HCT116 (cell line): ENCODE measurements at regions not wholly inside any gene's neighbourhood (a gene's known extent, or its start where the extent isn't known, plus 50 kb on each side); places are given as distances from the start of the nearest gene placed in this dataset.

Experiments
- ATAC-seq: fragments of 200-7000 bp; cut with Tn5 transposase; 2 replicates; pipeline ENCODE4 v1.9.1; 2020; ENCODE audit warnings: mild to moderate bottlenecking, moderate library complexity
- BruUV-seq: library from RNA; stranded (reverse); fragments of 400-500 nt; replicated peaks from 2 replicates; lab custom pipeline; 2021; lab: Mats Ljungman, UMichigan
- CTCF ChIA-PET: fragments of 300-600 bp; sonication (Branson Sonifier 250); formaldehyde crosslinking; loops from one replicate; lab custom pipeline; 2021; ENCODE audit warnings: antibody characterized with exemption; lab: Charles Lee
- POLR2A ChIA-PET: fragments of 300-600, 350-600 bp; sonication (Branson Sonifier 250); formaldehyde crosslinking; loops from one replicate; lab custom pipeline; 2021; ENCODE audit warnings: antibody characterized with exemption; lab: Charles Lee
- RAD21 ChIA-PET, 2 experiments: fragments of 300-600 bp; sonication (Branson Sonifier 250); formaldehyde crosslinking; loops; one replicate each; lab custom pipeline; 2023; ENCODE audit warnings: low total read pairs in 2 of 2; ENCODE audit not compliant: uncharacterized antibody in 2 of 2, unreplicated experiment in 2 of 2, low non-redundant PET in 1 of 2; lab: Charles Lee
- DNase-seq: peaks from one replicate; pipeline ENCODE4 v3.0.0-alpha.2; 2010; ENCODE audit warnings: low read depth, low spot score
- H2AFZ ChIP-seq: fragments of 200-600 bp; shearing (Covaris generic), sonication (generic); 2 replicates; pipeline ENCODE4 v1.6.1; 2017; ENCODE audit warnings: low read depth, mixed run types, mixed read lengths, antibody characterized with exemption, low read length; ENCODE audit not compliant: poor library complexity, severe bottlenecking
- H3K27ac ChIP-seq: 2 replicates; pipeline ENCODE4 v1.5.1; 2012; ENCODE audit warnings: low read depth, low read length
- H3K27me3 ChIP-seq: fragments of 200-600 bp; sonication (generic); 2 replicates; pipeline ENCODE4 v1.6.1; 2016; ENCODE audit warnings: mixed run types, low read length, mixed read lengths; ENCODE audit not compliant: insufficient read depth
- H3K36me3 ChIP-seq, 2 experiments: fragments of 200-500 bp in 1 of 2; fragments of 200-600 bp in 1 of 2; sonication (Bioruptor generic) in 1 of 2; sonication (generic) in 1 of 2; 2 replicates each; pipeline versions ENCODE4 v1.5.1 to v1.6.1; 2014 to 2016; ENCODE audit warnings: low read length in 2 of 2, inconsistent platforms in 1 of 2, mixed read lengths in 1 of 2, mixed run types in 1 of 2; ENCODE audit not compliant: insufficient read depth in 2 of 2, control insufficient read depth in 1 of 2
- H3K4me1 ChIP-seq, 2 experiments: fragments of 200-600 bp in 1 of 2; sonication (generic) in 1 of 2; 2 replicates each; pipeline versions ENCODE4 v1.5.1 to v1.6.1; 2012 to 2017; ENCODE audit warnings: low read length in 2 of 2, inconsistent platforms in 1 of 2, mild to moderate bottlenecking in 1 of 2, mixed read lengths in 1 of 2, mixed run types in 1 of 2, moderate library complexity in 1 of 2; ENCODE audit not compliant: insufficient read depth in 2 of 2, control insufficient read depth in 1 of 2
- H3K4me2 ChIP-seq: fragments of 200-600 bp; sonication (generic); 2 replicates; pipeline ENCODE4 v1.6.1; 2017; ENCODE audit warnings: mixed run types, low read length, mixed read lengths
- H3K4me3 ChIP-seq, 2 experiments: fragments of 200-600 bp in 1 of 2; sonication (generic) in 1 of 2; replicated peaks in 1 of 2; 2 replicates each; pipeline ENCODE4 v1.5.1; 2011 to 2016; ENCODE audit warnings: low read length in 2 of 2, control low read depth in 1 of 2, low read depth in 1 of 2, mild to moderate bottlenecking in 1 of 2, mixed read lengths in 1 of 2, mixed run types in 1 of 2
- H3K79me2 ChIP-seq: fragments of 200-600 bp; sonication (generic); 2 replicates; pipeline ENCODE4 v1.6.1; 2017; ENCODE audit warnings: mild to moderate bottlenecking, mixed run types, low read length, moderate library complexity, mixed read lengths; ENCODE audit not compliant: insufficient read depth
- H3K9ac ChIP-seq: fragments of 200-600 bp; sonication (generic); 2 replicates; pipeline ENCODE4 v1.6.1; 2016; ENCODE audit warnings: low read length, mixed read lengths
- H3K9me2 ChIP-seq: fragments of 200-600 bp; sonication (generic), shearing (Covaris generic); 2 replicates; pipeline ENCODE4 v1.6.1; 2017; ENCODE audit warnings: mixed run types, mild to moderate bottlenecking, moderate library complexity; ENCODE audit not compliant: insufficient read depth
- H3K9me3 ChIP-seq, 2 experiments: fragments of 200-500 bp in 1 of 2; fragments of 200-600 bp in 1 of 2; sonication (Bioruptor generic) in 1 of 2; sonication (generic) in 1 of 2; 2 replicates each; pipeline ENCODE4 v1.6.1; 2014 to 2017; ENCODE audit warnings: low read length in 2 of 2, mixed read lengths in 2 of 2, inconsistent platforms in 1 of 2, low read depth in 1 of 2, mild to moderate bottlenecking in 1 of 2, mixed run types in 1 of 2, moderate library complexity in 1 of 2; ENCODE audit not compliant: control insufficient read depth in 1 of 2, insufficient read depth in 1 of 2
- H4K20me1 ChIP-seq: fragments of 200-600 bp; sonication (generic), shearing (Covaris generic); 2 replicates; pipeline ENCODE4 v1.6.1; 2017; ENCODE audit warnings: mixed run types, mild to moderate bottlenecking, moderate library complexity; ENCODE audit not compliant: insufficient read depth
- ATF3 ChIP-seq: IDR thresholded peaks from 2 replicates; pipeline ENCODE4 v1.6.1; 2012
- CTCF ChIP-seq, 3 experiments: fragments of 200-600 bp in 1 of 3; sonication (generic) in 1 of 3; IDR thresholded peaks in 2 of 3; conservative IDR thresholded peaks in 1 of 3; 2 replicates each; pipeline ENCODE4 v1.5.1; 2012 to 2017; ENCODE audit warnings: low read depth in 2 of 3, low read length in 2 of 3, antibody characterized with exemption in 1 of 3, borderline replicate concordance in 1 of 3, control low read depth in 1 of 3, mild to moderate bottlenecking in 1 of 3, mixed read lengths in 1 of 3, mixed run types in 1 of 3, moderate library complexity in 1 of 3; ENCODE audit not compliant: insufficient read depth in 1 of 3
- EZH2phosphoT487 ChIP-seq: fragments of 200-600 bp; IDR thresholded peaks from 2 replicates; pipeline ENCODE4 v1.6.1; 2018; ENCODE audit warnings: antibody characterized with exemption, borderline replicate concordance
- JUND ChIP-seq: IDR thresholded peaks from 2 replicates; pipeline ENCODE4 v1.6.1; 2012
- MAX ChIP-seq: IDR thresholded peaks from 2 replicates; pipeline ENCODE4 v1.6.1; 2012
- RAD21 ChIP-seq: IDR thresholded peaks from 2 replicates; pipeline ENCODE4 v1.6.1; 2012; ENCODE audit warnings: low read depth, mild to moderate bottlenecking
- SRF ChIP-seq: IDR thresholded peaks from 2 replicates; pipeline ENCODE4 v1.6.1; 2012; ENCODE audit warnings: low read depth
- ZBTB33 ChIP-seq: IDR thresholded peaks from 2 replicates; pipeline ENCODE4 v1.6.1; 2011; ENCODE audit warnings: mild to moderate bottlenecking, low read length, moderate library complexity; ENCODE audit not compliant: insufficient replicate concordance; ENCODE audit errors: extremely low read depth
- intact Hi-C: fragments of 100-400 bp; cut with micrococcal nuclease; formaldehyde crosslinking; loops from 2 replicates; pipeline ENCODE4 v1.10.0; 2022

GRCh38 chr5:20833081-20833627, 845.2 kb upstream of the CDH18 start:
- Histone ChIP-seq H3K9me2 (no peaks in the 10 kb centered on the region), H3K27me3 (no peaks in the 10 kb centered on the region), H3K36me3 (no peaks in the 10 kb centered on the region), H4K20me1 (no peaks in the 10 kb centered on the region), H3K9me3 (peaks cover 0 to 4% of the 10 kb centered on the region in 2 experiments; a peak in 1 of 4 replicates), H3K79me2 (no peaks in the 10 kb centered on the region), H3K4me2 (no peak overlapping the region), H3K9ac (no peak overlapping the region), H3K27ac (no peak overlapping the region), H2AFZ (no peak overlapping the region), H3K4me1 (no peaks in the 10 kb centered on the region), H3K4me3 (no peak overlapping the region)
- intact Hi-C loops: no loop called here
- BruUV-seq: no TSS peak
- ChIA-PET RAD21 (no interaction called here), POLR2A (no interaction called here), CTCF (no interaction called here)
- ATAC-seq (no peak), DNase-seq (no peak)
- TF ChIP-seq MAX (no peak), JUND (no peak), CTCF (IDR thresholded peaks at IDR 0.05 in 2 of 3, conservative IDR thresholded peaks at IDR 0.05 in 1 of 3; ENCODE audit: borderline replicate concordance in 1 of 3, insufficient read depth in 1 of 3, low read depth in 2 of 3, low read length in 2 of 3) (no peak), EZH2phosphoT487 (no peak), ATF3 (no peak), RAD21 (peak; percentile 14; the same call in 1 of the 2 replicates), SRF (no peak), ZBTB33 (no peak)
